WTC11 (cell line): ENCODE measurements at regions not wholly inside any gene's neighbourhood (a gene's known extent, or its start where the extent isn't known, plus 50 kb on each side); places are given as distances from the start of the nearest gene placed in this dataset.

Experiments
- ATF6 ChIP-seq: sonication (generic); formaldehyde crosslinking; IDR thresholded peaks from 2 replicates; pipeline ENCODE4 v1.8.1; 2023; ENCODE audit warnings: mild to moderate bottlenecking, missing genetic modification reagents
- CREB1 ChIP-seq: sonication (generic); formaldehyde crosslinking; IDR thresholded peaks from 2 replicates; pipeline ENCODE4 v1.8.0; 2023; ENCODE audit warnings: mild to moderate bottlenecking, missing genetic modification reagents
- CREM ChIP-seq: sonication (generic); formaldehyde crosslinking; IDR thresholded peaks from 2 replicates; pipeline ENCODE4 v1.8.1; 2022; ENCODE audit warnings: mild to moderate bottlenecking, missing genetic modification reagents, moderate library complexity
- CTCF ChIP-seq: fragments of 200-600 bp; IDR thresholded peaks from 2 replicates; pipeline ENCODE4 v1.8.0; 2022; ENCODE audit warnings: antibody characterized with exemption
- ELF4 ChIP-seq: sonication (generic); formaldehyde crosslinking; IDR thresholded peaks from 2 replicates; pipeline ENCODE4 v1.8.1; 2022; ENCODE audit warnings: low read depth, mild to moderate bottlenecking, moderate library complexity, missing genetic modification reagents
- ETV6 ChIP-seq: sonication (generic); formaldehyde crosslinking; IDR thresholded peaks from 2 replicates; pipeline ENCODE4 v1.8.1; 2022; ENCODE audit warnings: mild to moderate bottlenecking, missing genetic modification reagents
- FOXP4 ChIP-seq: sonication (generic); formaldehyde crosslinking; IDR thresholded peaks from 2 replicates; pipeline ENCODE4 v1.8.0; 2022; ENCODE audit warnings: mild to moderate bottlenecking, missing genetic modification reagents
- GTF2I ChIP-seq: fragments of 250-450 bp; sonication (Bioruptor Pico); conservative IDR thresholded peaks from 2 replicates; pipeline ENCODE4 v1.4.0; 2021; ENCODE audit warnings: mild to moderate bottlenecking
- HMGXB4 ChIP-seq: sonication (generic); formaldehyde crosslinking; IDR thresholded peaks from 2 replicates; pipeline ENCODE4 v1.8.1; 2023; ENCODE audit warnings: mild to moderate bottlenecking, moderate library complexity, missing genetic modification reagents
- IRF1 ChIP-seq: sonication (generic); formaldehyde crosslinking; IDR thresholded peaks from 2 replicates; pipeline ENCODE4 v1.8.0; 2023; ENCODE audit warnings: missing genetic modification reagents
- MAX ChIP-seq: sonication (generic); formaldehyde crosslinking; IDR thresholded peaks from 2 replicates; pipeline ENCODE4 v1.8.0; 2022; ENCODE audit warnings: mild to moderate bottlenecking, missing genetic modification reagents
- NR1H2 ChIP-seq: sonication (generic); formaldehyde crosslinking; IDR thresholded peaks from 2 replicates; pipeline ENCODE4 v1.9.0; 2021; ENCODE audit warnings: mild to moderate bottlenecking, moderate library complexity, missing genetic modification reagents
- SMAD4 ChIP-seq: sonication (generic); formaldehyde crosslinking; IDR thresholded peaks from 2 replicates; pipeline ENCODE4 v1.8.0; 2022; ENCODE audit warnings: mild to moderate bottlenecking, missing genetic modification reagents
- USF2 ChIP-seq: sonication (generic); formaldehyde crosslinking; IDR thresholded peaks from 2 replicates; pipeline ENCODE4 v1.8.1; 2023; ENCODE audit warnings: mild to moderate bottlenecking, missing genetic modification reagents, moderate library complexity

- TF ChIP-seq CTCF (no peak), IRF1 (CRISPR knock-in tag) (no peak), MAX (no peak), CREB1 (CRISPR knock-in tag) (no peak), CREM (no peak), FOXP4 (CRISPR knock-in tag) (no peak), GTF2I (no peak), USF2 (CRISPR knock-in tag) (no peak), SMAD4 (CRISPR knock-in tag) (no peak), ETV6 (no peak), ATF6 (CRISPR knock-in tag) (no peak), HMGXB4 (no peak), ELF4 (no peak), NR1H2 (CRISPR knock-in tag) (no peak)
These were observed 681.3 kb upstream of the CDH2 start for GRCh38 chr18:28858248-28858647.
